NOMO-1 treated with DMSO at 0.1 percent for 48 hours (cell line): ENCODE measurements at regions not wholly inside any gene's neighbourhood (a gene's known extent, or its start where the extent isn't known, plus 50 kb on each side); places are given as distances from the start of the nearest gene placed in this dataset.
"Not testable (repeated sequence)": the region's sequence is repeated elsewhere in the genome, so short reads cannot be mapped to it uniquely, and the experiment has no call there.

ENCODE experiments used
- DNase-seq: peaks from one replicate; lab custom pipeline; 2025; ENCODE audit not compliant: unreplicated experiment; lab: John Stamatoyannopoulos, UW

- DNase-seq, result no peak
These were observed 211.5 kb upstream of the PRSS1 start for GRCh38 chr7:142537760-142538159.

- DNase-seq, result peak; percentile 36
These were observed 214.0 kb upstream of the PRSS1 start for GRCh38 chr7:142535123-142535779.

GRCh38 chr7:142534726-142535122 is 214.5 kb upstream of the PRSS1 start:
- no peak for DNase-seq

- DNase-seq, result no peak
These were observed 215.4 kb upstream of the PRSS1 start for GRCh38 chr7:142533920-142534319.

GRCh38 chr7:142529591-142529990 is 219.7 kb upstream of the PRSS1 start:
- DNase-seq, result no peak

- DNase-seq, result no peak
These were observed 220.5 kb upstream of the PRSS1 start for GRCh38 chr7:142528608-142529408.

- DNase-seq, result no peak
These were observed 225.3 kb upstream of the PRSS1 start for GRCh38 chr7:142523821-142524460.

- DNase-seq, result no peak
These were observed 226.5 kb upstream of the PRSS1 start for GRCh38 chr7:142522735-142523134.

GRCh38 chr7:142520885-142521284 is 228.4 kb upstream of the PRSS1 start:
- not testable (repeated sequence) for DNase-seq

- DNase-seq, result not testable (repeated sequence)
These were observed 228.8 kb upstream of the PRSS1 start for GRCh38 chr7:142520455-142520854.

GRCh38 chr7:142519079-142520078 is 229.9 kb upstream of the PRSS1 start:
- no peak for DNase-seq

GRCh38 chr7:142516038-142516501 is 233.2 kb upstream of the PRSS1 start:
- DNase-seq, result peak; percentile 13

- DNase-seq, result not testable (repeated sequence)
These were observed 234.6 kb upstream of the PRSS1 start for GRCh38 chr7:142514716-142515115.

GRCh38 chr7:142513178-142513955 is 235.9 kb upstream of the PRSS1 start:
- DNase-seq, result no peak

- no peak for DNase-seq
These were observed 237.5 kb upstream of the PRSS1 start for GRCh38 chr7:142511801-142512200.

GRCh38 chr7:142511374-142511773 is 237.9 kb upstream of the PRSS1 start:
- DNase-seq, result no peak

- DNase-seq, result not testable (repeated sequence)
These were observed 240.0 kb upstream of the PRSS1 start for GRCh38 chr7:142509235-142509634.

- no peak for DNase-seq
These were observed 241.0 kb upstream of the PRSS1 start for GRCh38 chr7:142508251-142508650.

GRCh38 chr7:142507799-142508198 is 241.5 kb upstream of the PRSS1 start:
- no peak for DNase-seq

- not testable (repeated sequence) for DNase-seq
These were observed 242.2 kb upstream of the PRSS1 start for GRCh38 chr7:142507066-142507465.
